LNCaP clone FGC (cell line): ENCODE measurements at regions not wholly inside any gene's neighbourhood (a gene's known extent, or its start where the extent isn't known, plus 50 kb on each side); places are given as distances from the start of the nearest gene placed in this dataset.

Source experiments
- DNase-seq: peaks from one replicate; pipeline ENCODE4 v3.0.0-alpha.2; 2011; ENCODE audit warnings: low read depth
- H3K4me3 ChIP-seq: 2 replicates; pipeline ENCODE4 v1.5.1; 2011; ENCODE audit warnings: mild to moderate bottlenecking, low read depth, low read length, control low read depth
- CTCF ChIP-seq: IDR thresholded peaks from 2 replicates; pipeline ENCODE4 v1.5.1; 2012; ENCODE audit warnings: mild to moderate bottlenecking; ENCODE audit not compliant: control insufficient read depth, insufficient read depth; ENCODE audit errors: extremely low read depth

- DNase-seq, result no peak
- no peak for TF ChIP-seq CTCF
- no peak overlapping the region for H3K4me3 ChIP-seq
These were observed 383.3 kb downstream of the PSAT1 start for GRCh38 chr9:78680196-78680595.

GRCh38 chr9:78682216-78682615, 385.3 kb downstream of the PSAT1 start:
- no peak for DNase-seq
- no peak overlapping the region for H3K4me3 ChIP-seq
- TF ChIP-seq CTCF, result no peak

GRCh38 chr9:78685471-78685870, 388.5 kb downstream of the PSAT1 start:
- no peak for DNase-seq
- H3K4me3 ChIP-seq, result no peak overlapping the region
- TF ChIP-seq CTCF, result no peak

- DNase-seq, result no peak
- no peak for TF ChIP-seq CTCF
- no peak overlapping the region for H3K4me3 ChIP-seq
These were observed 391.9 kb downstream of the PSAT1 start for GRCh38 chr9:78688796-78689195.

GRCh38 chr9:78691542-78691941, 394.6 kb downstream of the PSAT1 start:
- DNase-seq, result no peak
- H3K4me3 ChIP-seq, result no peak overlapping the region
- no peak for TF ChIP-seq CTCF

- no peak overlapping the region for H3K4me3 ChIP-seq
- TF ChIP-seq CTCF, result no peak
- DNase-seq, result no peak
These were observed 395.9 kb downstream of the PSAT1 start for GRCh38 chr9:78692871-78693270.

- no peak overlapping the region for H3K4me3 ChIP-seq
- no peak for TF ChIP-seq CTCF
- no peak for DNase-seq
These were observed 398.0 kb downstream of the PSAT1 start for GRCh38 chr9:78694974-78695373.
